ENCODE measurements at regions not wholly inside any gene's neighbourhood (a gene's known extent, or its start where the extent isn't known, plus 50 kb on each side); places are given as distances from the start of the nearest gene placed in this dataset.

DNA sequence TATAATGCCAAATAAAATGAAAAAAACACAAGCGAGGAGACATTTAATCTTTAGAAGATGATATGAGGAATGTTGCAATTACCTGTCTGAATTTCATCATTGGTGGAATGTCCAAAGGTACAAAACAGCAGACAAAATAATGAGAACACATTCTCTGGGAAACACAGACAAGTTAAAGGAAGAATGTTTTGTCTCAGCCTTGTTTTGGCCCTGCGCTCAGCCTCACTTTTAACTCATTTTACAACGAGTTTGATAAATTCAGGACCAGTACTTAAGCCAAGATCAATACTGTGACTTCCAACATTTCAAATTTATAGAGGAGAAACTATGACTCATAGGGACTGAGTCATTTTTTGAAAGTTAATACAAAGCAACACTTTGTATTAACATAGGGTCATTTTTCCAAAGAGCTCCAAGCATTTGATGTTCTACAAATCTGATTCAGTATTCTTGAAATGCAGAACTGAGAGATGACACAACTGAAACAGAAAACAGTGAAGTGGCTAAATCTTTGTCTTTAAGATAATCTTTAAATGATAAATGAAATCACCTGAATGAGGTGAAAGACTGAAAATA lies 833.2 kb upstream of the CHAC2 start:
- Histone ChIP-seq H3K4me1 (ENCODE audit: low read length) (peaks cover 27% of the 10 kb centered on the region), H3K9me3 (replicated peaks; ENCODE audit: insufficient read depth, low read length) (no peaks in the 10 kb centered on the region), H3K4me2 (ENCODE audit: low read depth, low read length) (peak overlapping the region; percentile 80), H3K79me2 (ENCODE audit: low read length) (no peaks in the 10 kb centered on the region), H3K27ac (ENCODE audit: low read length) (peak overlapping the region; percentile 69; the same call in 1 of the 2 replicates), H3K27me3 (replicated peaks; ENCODE audit: insufficient read depth, low read length) (no peaks in the 10 kb centered on the region), H3K4me3 (ENCODE audit: low read length) (no peak overlapping the region), H3K9ac (ENCODE audit: low read length) (no peak overlapping the region), H3K36me3 (replicated peaks; ENCODE audit: insufficient read depth, low read length) (no peaks in the 10 kb centered on the region), H2AFZ (ENCODE audit: low read length) (no peak overlapping the region), H4K20me1 (ENCODE audit: insufficient read depth, low read length) (no peaks in the 10 kb centered on the region), H3K9me2 (replicated peaks; ENCODE audit: insufficient read depth, low read length) (no peaks in the 10 kb centered on the region), H3F3A (ENCODE audit: insufficient read depth, low read length) (peaks cover 17% of the 10 kb centered on the region)
- no peak for TF ChIP-seq EZH2 (optimal IDR thresholded peaks at IDR 0.05; ENCODE audit: low read depth, low read length)
- TF ChIP-seq EZH2phosphoT487 (IDR thresholded peaks at IDR 0.05; ENCODE audit: low read length): no peak
- no peak for TF ChIP-seq CTCF (IDR thresholded peaks at IDR 0.05; ENCODE audit: low read length)
- peak; percentile 64 for DNase-seq

DNA sequence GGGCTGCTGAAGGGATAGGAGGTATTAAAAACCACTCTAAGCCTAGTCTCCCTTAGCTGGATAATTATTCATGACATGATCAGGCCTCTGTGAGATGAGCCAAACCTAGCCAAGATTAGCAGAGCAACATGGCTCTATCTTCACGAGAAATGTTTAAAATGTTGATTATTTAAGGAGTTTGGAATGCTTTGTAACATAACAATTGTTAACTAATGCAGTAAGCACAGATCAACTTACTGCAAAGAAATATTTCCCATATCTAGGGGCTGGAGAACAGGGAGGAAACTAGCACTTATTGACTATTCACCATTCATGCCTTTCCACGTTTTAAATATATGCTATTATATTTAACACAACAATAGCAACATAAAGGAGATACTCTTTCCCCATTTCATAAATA lies 833.7 kb upstream of the CHAC2 start:
- TF ChIP-seq EZH2 (optimal IDR thresholded peaks at IDR 0.05; ENCODE audit: low read depth, low read length) (no peak), CTCF (IDR thresholded peaks at IDR 0.05; ENCODE audit: low read length) (no peak), EZH2phosphoT487 (IDR thresholded peaks at IDR 0.05; ENCODE audit: low read length) (no peak)
- no peak overlapping the region for H3K27ac ChIP-seq (ENCODE audit: low read length)

GRCh38 chr2:52931660-52932059 lies 835.9 kb upstream of the CHAC2 start:
- Histone ChIP-seq H3F3A (ENCODE audit: insufficient read depth, low read length) (peaks cover 17% of the 10 kb centered on the region), H3K79me2 (ENCODE audit: low read length) (no peaks in the 10 kb centered on the region), H3K4me1 (ENCODE audit: low read length) (peaks cover 27% of the 10 kb centered on the region), H3K4me2 (ENCODE audit: low read depth, low read length) (peak overlapping the region; percentile 28), H3K27me3 (replicated peaks; ENCODE audit: insufficient read depth, low read length) (no peaks in the 10 kb centered on the region), H4K20me1 (ENCODE audit: insufficient read depth, low read length) (no peaks in the 10 kb centered on the region), H3K9me2 (replicated peaks; ENCODE audit: insufficient read depth, low read length) (no peaks in the 10 kb centered on the region), H3K27ac (ENCODE audit: low read length) (no peak overlapping the region), H3K4me3 (ENCODE audit: low read length) (no peak overlapping the region), H3K36me3 (replicated peaks; ENCODE audit: insufficient read depth, low read length) (no peaks in the 10 kb centered on the region), H3K9me3 (replicated peaks; ENCODE audit: insufficient read depth, low read length) (no peaks in the 10 kb centered on the region), H3K9ac (ENCODE audit: low read length) (no peak overlapping the region), H2AFZ (ENCODE audit: low read length) (no peak overlapping the region)
- no peak for TF ChIP-seq EZH2 (optimal IDR thresholded peaks at IDR 0.05; ENCODE audit: low read depth, low read length)
- TF ChIP-seq EZH2phosphoT487 (IDR thresholded peaks at IDR 0.05; ENCODE audit: low read length): no peak
- no peak for TF ChIP-seq CTCF (IDR thresholded peaks at IDR 0.05; ENCODE audit: low read length)
- DNase-seq: peak; percentile 21

More for the DNA sequence above, 833.7 kb upstream of the CHAC2 start:
- H3K4me2 ChIP-seq (ENCODE audit: low read depth, low read length): peak overlapping the region; percentile 80; the same call in 1 of the 2 replicates
- peaks cover 17% of the 10 kb centered on the region for H3F3A ChIP-seq (ENCODE audit: insufficient read depth, low read length)
- H3K9ac ChIP-seq (ENCODE audit: low read length): no peak overlapping the region
- no peak overlapping the region for H2AFZ ChIP-seq (ENCODE audit: low read length)
- H3K4me3 ChIP-seq (ENCODE audit: low read length): no peak overlapping the region
- no peaks in the 10 kb centered on the region for H3K9me3 ChIP-seq (replicated peaks; ENCODE audit: insufficient read depth, low read length)
- H3K27me3 ChIP-seq (replicated peaks; ENCODE audit: insufficient read depth, low read length): no peaks in the 10 kb centered on the region
- H3K36me3 ChIP-seq (replicated peaks; ENCODE audit: insufficient read depth, low read length): no peaks in the 10 kb centered on the region
- no peaks in the 10 kb centered on the region for H4K20me1 ChIP-seq (ENCODE audit: insufficient read depth, low read length)
- no peak for DNase-seq
- H3K79me2 ChIP-seq (ENCODE audit: low read length): no peaks in the 10 kb centered on the region
- no peaks in the 10 kb centered on the region for H3K9me2 ChIP-seq (replicated peaks; ENCODE audit: insufficient read depth, low read length)
- peaks cover 27% of the 10 kb centered on the region for H3K4me1 ChIP-seq (ENCODE audit: low read length)
